ENCODE measurements at regions not wholly inside any gene's neighbourhood (a gene's known extent, or its start where the extent isn't known, plus 50 kb on each side); places are given as distances from the start of the nearest gene placed in this dataset.

DNA sequence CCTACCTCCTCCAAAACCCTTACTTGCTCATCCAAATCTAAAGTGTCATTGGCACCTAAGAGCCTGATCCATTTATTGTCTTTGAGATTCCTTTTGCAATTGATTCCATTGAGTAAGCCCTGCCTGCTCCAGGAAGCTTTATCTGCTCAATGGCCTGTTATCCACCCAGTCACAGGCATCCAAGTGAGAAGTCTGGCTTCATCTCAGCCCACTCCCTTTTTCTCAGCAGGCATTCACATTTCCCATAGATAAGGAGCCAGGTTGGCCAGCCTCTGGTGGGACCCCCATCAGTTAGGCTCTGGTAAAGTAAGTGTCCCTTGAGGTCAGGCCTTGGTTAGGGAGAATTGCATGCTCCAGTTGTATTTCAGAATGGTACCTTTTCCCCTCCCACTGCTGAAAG, 396.2 kb upstream of the ST6GAL2 start:
- no peak for DNase-seq (ENCODE audit: low spot score)
- CTCF ChIA-PET = no interaction called here
- H3K9me3 ChIP-seq (ENCODE audit: low read depth, low read length, poor library complexity, severe bottlenecking) = peaks cover 3% of the 10 kb centered on the region
- H3K27ac ChIP-seq (ENCODE audit: low read depth, low read length, poor library complexity, severe bottlenecking) = no peak overlapping the region
- POLR2A ChIA-PET (ENCODE audit: low non-redundant PET) = no interaction called here
- H3K4me1 ChIP-seq (ENCODE audit: insufficient read depth, low read length, poor library complexity, severe bottlenecking) = no peaks in the 10 kb centered on the region
- TF ChIP-seq EZH2 (IDR thresholded peaks at IDR 0.05; ENCODE audit: borderline replicate concordance, low read depth, low read length, poor library complexity, severe bottlenecking) = no peak
- TF ChIP-seq, protein P1, sequence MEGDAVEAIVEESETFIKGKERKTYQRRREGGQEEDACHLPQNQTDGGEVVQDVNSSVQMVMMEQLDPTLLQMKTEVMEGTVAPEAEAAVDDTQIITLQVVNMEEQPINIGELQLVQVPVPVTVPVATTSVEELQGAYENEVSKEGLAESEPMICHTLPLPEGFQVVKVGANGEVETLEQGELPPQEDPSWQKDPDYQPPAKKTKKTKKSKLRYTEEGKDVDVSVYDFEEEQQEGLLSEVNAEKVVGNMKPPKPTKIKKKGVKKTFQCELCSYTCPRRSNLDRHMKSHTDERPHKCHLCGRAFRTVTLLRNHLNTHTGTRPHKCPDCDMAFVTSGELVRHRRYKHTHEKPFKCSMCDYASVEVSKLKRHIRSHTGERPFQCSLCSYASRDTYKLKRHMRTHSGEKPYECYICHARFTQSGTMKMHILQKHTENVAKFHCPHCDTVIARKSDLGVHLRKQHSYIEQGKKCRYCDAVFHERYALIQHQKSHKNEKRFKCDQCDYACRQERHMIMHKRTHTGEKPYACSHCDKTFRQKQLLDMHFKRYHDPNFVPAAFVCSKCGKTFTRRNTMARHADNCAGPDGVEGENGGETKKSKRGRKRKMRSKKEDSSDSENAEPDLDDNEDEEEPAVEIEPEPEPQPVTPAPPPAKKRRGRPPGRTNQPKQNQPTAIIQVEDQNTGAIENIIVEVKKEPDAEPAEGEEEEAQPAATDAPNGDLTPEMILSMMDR (conservative IDR thresholded peaks at IDR 0.05; ENCODE audit: low read depth, low read length) = no peak
- H3K27me3 ChIP-seq (replicated peaks; ENCODE audit: insufficient read depth, low read depth, low read length, poor library complexity) = no peaks in the 10 kb centered on the region
- H3K36me3 ChIP-seq (ENCODE audit: insufficient read depth, low read length, poor library complexity, severe bottlenecking) = no peaks in the 10 kb centered on the region
- no peak overlapping the region for H3K4me3 ChIP-seq (ENCODE audit: low read depth, low read length, poor library complexity, severe bottlenecking)
- no TSS peak for BruUV-seq (replicated peaks)
- intact Hi-C loops (cut with micrococcal nuclease; ENCODE audit: unreplicated experiment) = no loop called here

DNA sequence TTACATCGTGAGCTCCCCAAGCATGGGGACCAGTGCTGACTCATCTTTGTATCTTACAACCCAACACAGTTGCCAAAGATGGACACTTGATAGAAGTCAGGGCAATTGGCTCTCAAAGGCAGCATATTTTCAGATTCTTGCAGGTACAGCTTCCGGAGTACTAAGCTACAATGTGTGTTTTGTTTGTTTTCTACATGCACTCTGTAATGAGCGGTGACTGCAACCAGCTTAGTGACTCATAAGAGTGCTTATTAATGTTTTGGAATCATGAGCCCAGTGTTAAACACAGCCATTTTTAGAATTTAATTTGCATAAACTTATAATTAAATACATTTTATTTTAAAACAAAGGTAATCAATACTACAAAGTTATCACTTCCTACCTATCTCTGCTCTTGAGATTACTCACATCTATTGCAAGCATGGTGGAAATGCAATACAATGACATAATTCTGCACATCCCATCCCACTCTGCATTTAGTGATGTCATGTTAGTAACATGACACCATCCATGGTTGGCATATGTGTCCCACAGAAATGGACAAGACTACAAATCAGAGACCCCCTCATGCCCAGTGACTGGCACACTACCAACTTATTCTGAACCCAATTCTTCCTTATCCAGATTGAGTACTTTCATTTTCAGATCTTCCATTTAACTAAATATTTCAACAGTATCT, 399.8 kb upstream of the ST6GAL2 start:
- CTCF ChIA-PET = no interaction called here
- POLR2A ChIA-PET (ENCODE audit: low non-redundant PET) = no interaction called here
- intact Hi-C loops (cut with micrococcal nuclease; ENCODE audit: unreplicated experiment) = no loop called here

DNA sequence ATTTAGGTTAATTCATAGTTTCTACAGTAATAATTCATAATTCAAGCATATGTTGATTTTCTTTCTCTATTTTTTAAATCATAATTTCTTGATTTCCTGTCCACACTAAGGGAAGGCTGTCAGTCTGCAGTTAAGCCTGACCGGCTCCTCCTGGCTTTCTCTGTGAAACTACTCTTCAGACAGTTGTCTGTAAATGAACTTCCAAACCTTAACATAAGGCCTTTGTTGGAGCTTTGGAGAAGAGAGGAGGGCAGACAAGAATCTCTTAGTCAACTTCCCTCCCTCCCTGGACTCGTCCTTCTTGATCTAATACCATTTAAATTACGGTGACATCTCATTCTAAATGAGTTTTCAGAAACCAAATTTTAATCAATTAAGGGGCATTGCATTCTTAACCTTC, 404.1 kb upstream of the ST6GAL2 start:
- peaks cover 8% of the 10 kb centered on the region for H3K9me3 ChIP-seq (ENCODE audit: low read depth, low read length, poor library complexity, severe bottlenecking)
- DNase-seq (ENCODE audit: low spot score) = no peak
- ChIA-PET CTCF (no interaction called here), POLR2A (ENCODE audit: low non-redundant PET) (no interaction called here)
- no peak overlapping the region for H3K4me3 ChIP-seq (ENCODE audit: low read depth, low read length, poor library complexity, severe bottlenecking)
- intact Hi-C loops (cut with micrococcal nuclease; ENCODE audit: unreplicated experiment) = no loop called here
- H3K27me3 ChIP-seq (replicated peaks; ENCODE audit: insufficient read depth, low read depth, low read length, poor library complexity) = no peaks in the 10 kb centered on the region
- H3K27ac ChIP-seq (ENCODE audit: low read depth, low read length, poor library complexity, severe bottlenecking) = no peak overlapping the region
- H3K36me3 ChIP-seq (ENCODE audit: insufficient read depth, low read length, poor library complexity, severe bottlenecking) = no peaks in the 10 kb centered on the region
- no peaks in the 10 kb centered on the region for H3K4me1 ChIP-seq (ENCODE audit: insufficient read depth, low read length, poor library complexity, severe bottlenecking)
- TF ChIP-seq, protein P1 (conservative IDR thresholded peaks at IDR 0.05; ENCODE audit: low read depth, low read length) = no peak
- no peak for TF ChIP-seq EZH2 (IDR thresholded peaks at IDR 0.05; ENCODE audit: borderline replicate concordance, low read depth, low read length, poor library complexity, severe bottlenecking)
- no TSS peak for BruUV-seq (replicated peaks)

More for the DNA sequence above, 399.8 kb upstream of the ST6GAL2 start:
- Histone ChIP-seq H3K27ac (ENCODE audit: low read depth, low read length, poor library complexity, severe bottlenecking) (no peak overlapping the region), H3K4me1 (ENCODE audit: insufficient read depth, low read length, poor library complexity, severe bottlenecking) (no peaks in the 10 kb centered on the region), H3K36me3 (ENCODE audit: insufficient read depth, low read length, poor library complexity, severe bottlenecking) (no peaks in the 10 kb centered on the region), H3K4me3 (ENCODE audit: low read depth, low read length, poor library complexity, severe bottlenecking) (no peak overlapping the region), H3K9me3 (ENCODE audit: low read depth, low read length, poor library complexity, severe bottlenecking) (peaks cover 3% of the 10 kb centered on the region), H3K27me3 (replicated peaks; ENCODE audit: insufficient read depth, low read depth, low read length, poor library complexity) (no peaks in the 10 kb centered on the region)
- BruUV-seq (replicated peaks) = no TSS peak
- TF ChIP-seq, protein P1 (conservative IDR thresholded peaks at IDR 0.05; ENCODE audit: low read depth, low read length) = no peak
- no peak for TF ChIP-seq EZH2 (IDR thresholded peaks at IDR 0.05; ENCODE audit: borderline replicate concordance, low read depth, low read length, poor library complexity, severe bottlenecking)
- DNase-seq (ENCODE audit: low spot score) = no peak

All from A673 (cell line).